Calu3 (cell line): ENCODE measurements at regions not wholly inside any gene's neighbourhood (a gene's known extent, or its start where the extent isn't known, plus 50 kb on each side); places are given as distances from the start of the nearest gene placed in this dataset.

Experiments
- BruUV-seq: library from RNA; stranded (reverse); fragments of 400-500 nt; replicated peaks from 2 replicates; lab custom pipeline; 2021; lab: Mats Ljungman, UMichigan
- CTCF ChIA-PET: fragments of 300-600 bp; sonication (Branson Sonifier 250); formaldehyde crosslinking; loops from one replicate; lab custom pipeline; 2022; ENCODE audit warnings: antibody characterized with exemption; lab: Charles Lee
- DNase-seq: peaks from one replicate; pipeline ENCODE4 v3.0.0; 2022
- H3K27ac Mint-ChIP-seq: one replicate; pipeline ENCODE4 v1.8.0; 2022; ENCODE audit warnings: mixed read lengths; ENCODE audit not compliant: unreplicated experiment
- H3K27me3 Mint-ChIP-seq: one replicate; pipeline ENCODE4 v1.8.0; 2022; ENCODE audit warnings: mixed read lengths; ENCODE audit not compliant: unreplicated experiment
- H3K36me3 Mint-ChIP-seq: one replicate; pipeline ENCODE4 v1.8.0; 2022; ENCODE audit warnings: mild to moderate bottlenecking, moderate library complexity, mixed read lengths; ENCODE audit not compliant: insufficient read depth, unreplicated experiment
- H3K4me1 Mint-ChIP-seq: one replicate; pipeline ENCODE4 v1.8.0; 2022; ENCODE audit warnings: mild to moderate bottlenecking, low read depth, mixed read lengths; ENCODE audit not compliant: unreplicated experiment
- H3K4me3 Mint-ChIP-seq: one replicate; pipeline ENCODE4 v1.8.0; 2022; ENCODE audit warnings: mild to moderate bottlenecking, low read depth, moderate library complexity, mixed read lengths; ENCODE audit not compliant: unreplicated experiment
- H3K9me3 Mint-ChIP-seq: one replicate; pipeline ENCODE4 v1.8.0; 2022; ENCODE audit warnings: low read depth, mixed read lengths; ENCODE audit not compliant: unreplicated experiment
- CTCF ChIP-seq: fragments of 200-600 bp; IDR thresholded peaks from one replicate; pipeline ENCODE4 v1.8.0; 2022; ENCODE audit warnings: antibody characterized with exemption; ENCODE audit not compliant: unreplicated experiment
- intact Hi-C: fragments of 100-400 bp; cut with micrococcal nuclease; formaldehyde crosslinking; loops from one replicate; pipeline ENCODE4 v1.10.0; 2022; ENCODE audit not compliant: unreplicated experiment

DNA sequence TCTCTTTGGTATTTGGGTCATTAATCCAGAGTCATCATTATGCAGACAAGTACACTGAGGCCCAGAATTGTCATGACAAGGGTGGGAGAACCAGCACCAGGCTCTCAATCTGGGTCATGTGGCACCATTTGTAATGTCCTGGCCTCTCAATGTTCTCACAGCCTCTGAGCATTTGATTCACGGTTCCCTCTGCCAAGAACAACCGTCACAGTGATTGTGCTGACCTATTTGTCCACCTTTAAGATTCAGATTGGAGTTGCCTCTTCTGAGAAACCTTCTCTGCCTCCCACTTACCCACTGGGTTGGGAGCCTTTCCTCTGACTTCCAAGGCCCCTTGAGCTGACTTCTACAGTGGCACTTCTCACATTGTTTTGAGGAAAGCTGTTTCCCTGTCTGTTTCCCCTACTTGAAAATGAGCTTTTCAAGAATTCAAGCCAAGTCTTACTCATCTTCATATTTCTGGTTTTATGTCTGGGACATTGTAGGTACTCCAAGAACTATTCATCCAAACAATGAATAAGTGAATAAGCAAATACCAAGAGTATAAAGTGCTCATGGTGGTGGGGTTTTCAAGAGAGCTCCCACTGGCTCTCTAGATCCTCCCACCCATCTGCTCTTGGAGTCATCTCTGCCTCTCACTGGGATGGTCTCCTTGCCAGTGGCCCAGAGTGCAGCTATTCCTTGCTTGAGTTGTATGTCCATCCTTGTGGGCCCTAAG is 126.4 kb upstream of the E2F8 start:
- no TSS peak for BruUV-seq
- no peak for DNase-seq
- H3K4me1 Mint-ChIP-seq: peaks cover 14% of the 10 kb centered on the region
- TF ChIP-seq CTCF: no peak
- CTCF ChIA-PET: no interaction called here
- intact Hi-C loops: no loop called here
- H3K27me3 Mint-ChIP-seq: peaks cover 57% of the 10 kb centered on the region
- H3K4me3 Mint-ChIP-seq: no peak overlapping the region
- H3K27ac Mint-ChIP-seq: no peak overlapping the region
- no peaks in the 10 kb centered on the region for H3K9me3 Mint-ChIP-seq
- H3K36me3 Mint-ChIP-seq: peaks cover 6% of the 10 kb centered on the region

GRCh38 chr11:19365743-19366410 is 125.1 kb upstream of the E2F8 start:
- Mint-ChIP-seq H3K9me3 (no peaks in the 10 kb centered on the region), H3K27me3 (peaks cover 57% of the 10 kb centered on the region), H3K4me3 (no peak overlapping the region), H3K36me3 (peaks cover 6% of the 10 kb centered on the region), H3K27ac (no peak overlapping the region), H3K4me1 (peaks cover 13% of the 10 kb centered on the region)
- DNase-seq: no peak
- TF ChIP-seq CTCF: no peak
- BruUV-seq: no TSS peak
- intact Hi-C loops: no loop called here
- CTCF ChIA-PET: no interaction called here

DNA sequence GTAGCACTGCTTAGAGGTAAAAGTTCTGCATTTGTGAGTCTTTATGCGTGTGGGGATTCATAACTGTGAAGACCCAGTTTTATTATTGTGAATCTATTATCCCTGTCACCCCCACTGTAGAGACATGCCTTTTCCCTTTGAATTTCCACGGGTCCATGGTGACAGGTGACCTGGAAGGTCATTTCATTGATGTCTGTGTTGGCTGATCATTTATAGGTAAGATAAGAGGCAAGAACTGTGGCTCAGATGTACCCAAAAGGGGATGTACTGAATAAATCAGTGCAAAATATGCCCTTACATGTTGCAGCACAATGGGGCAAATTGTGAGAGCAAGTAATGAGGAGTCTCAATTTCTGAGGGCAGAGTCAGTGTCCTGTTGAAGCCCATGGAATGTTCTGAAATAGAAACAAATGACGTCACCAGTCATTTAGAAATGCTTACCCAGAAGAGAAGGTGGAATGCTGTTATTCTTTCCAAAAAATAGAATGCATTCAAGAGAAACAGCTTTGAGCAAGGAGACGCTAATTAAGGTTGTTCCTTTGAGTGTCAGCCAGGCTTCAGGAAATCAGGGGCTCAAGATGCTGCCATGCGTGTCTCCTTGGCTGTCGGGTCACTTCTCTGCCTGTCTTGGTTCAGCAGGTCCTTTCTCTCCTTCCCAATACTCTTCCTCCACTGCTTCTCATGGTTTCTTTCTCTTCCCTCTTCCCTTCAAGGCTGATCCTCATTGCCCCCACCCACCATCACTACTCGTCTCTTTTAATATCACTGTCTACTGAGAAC is 118.7 kb upstream of the E2F8 start:
- Mint-ChIP-seq H3K27ac (no peak overlapping the region), H3K4me1 (no peaks in the 10 kb centered on the region), H3K36me3 (no peaks in the 10 kb centered on the region), H3K27me3 (peaks cover 15% of the 10 kb centered on the region), H3K4me3 (no peak overlapping the region), H3K9me3 (no peaks in the 10 kb centered on the region)
- no peak for TF ChIP-seq CTCF
- BruUV-seq: no TSS peak
- intact Hi-C loops: no loop called here
- DNase-seq: no peak
- CTCF ChIA-PET: no interaction called here

DNA sequence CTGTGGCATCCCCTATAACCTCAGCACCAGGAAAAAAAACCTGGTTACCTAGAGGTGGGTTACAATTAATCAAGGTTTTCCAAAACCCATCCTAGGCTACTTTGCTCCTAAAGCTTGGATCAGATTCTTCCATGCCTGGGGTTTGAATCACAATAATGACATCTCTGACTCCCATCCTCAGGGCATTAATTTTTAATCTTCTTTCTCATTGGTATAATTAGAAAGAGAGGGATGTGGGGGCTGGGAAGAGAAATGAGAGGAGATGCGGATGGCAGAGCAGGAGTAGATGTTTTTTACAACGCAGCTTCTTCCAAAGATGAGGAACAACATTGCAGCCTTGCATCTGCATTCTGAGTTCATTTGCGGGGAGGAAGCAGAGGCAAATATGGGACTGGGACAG is 117.2 kb upstream of the E2F8 start:
- H3K36me3 Mint-ChIP-seq: no peaks in the 10 kb centered on the region
- H3K27me3 Mint-ChIP-seq: peaks cover 9% of the 10 kb centered on the region
- CTCF ChIA-PET: no interaction called here
- H3K4me1 Mint-ChIP-seq: no peaks in the 10 kb centered on the region
- BruUV-seq: no TSS peak
- no peak overlapping the region for H3K27ac Mint-ChIP-seq
- no peak overlapping the region for H3K4me3 Mint-ChIP-seq
- TF ChIP-seq CTCF: no peak
- intact Hi-C loops: no loop called here
- DNase-seq: no peak
- no peaks in the 10 kb centered on the region for H3K9me3 Mint-ChIP-seq
